Astrocyte (in vitro differentiated cells and primary cell): ENCODE measurements at regions not wholly inside any gene's neighbourhood (a gene's known extent, or its start where the extent isn't known, plus 50 kb on each side); places are given as distances from the start of the nearest gene placed in this dataset.

ENCODE experiments used
- DNase-seq: peaks from one replicate; pipeline ENCODE4 v3.0.0-alpha.2; 2010; ENCODE audit warnings: low read depth
- FAIRE-seq: peaks from 2 replicates; lab custom pipeline; 2011; peaks lifted over from hg19 to GRCh38; lab: Jason Lieb, UNC
- H2AFZ ChIP-seq: 2 replicates; pipeline ENCODE4 v1.6.0; 2012; ENCODE audit warnings: low read depth, low read length, inconsistent platforms
- H3K27ac ChIP-seq: 2 replicates; pipeline ENCODE4 v1.5.1; 2011; ENCODE audit warnings: low read depth, low read length, inconsistent platforms
- H3K27me3 ChIP-seq: 2 replicates; pipeline ENCODE4 v1.6.0; 2011; ENCODE audit warnings: low read length, inconsistent platforms; ENCODE audit not compliant: insufficient read depth
- H3K36me3 ChIP-seq: 2 replicates; pipeline ENCODE4 v1.5.1; 2011; ENCODE audit warnings: low read length, inconsistent platforms; ENCODE audit not compliant: insufficient read depth
- H3K4me1 ChIP-seq: 2 replicates; pipeline ENCODE4 v1.5.1; 2011; ENCODE audit warnings: low read length, inconsistent platforms; ENCODE audit not compliant: insufficient read depth
- H3K4me2 ChIP-seq: 2 replicates; pipeline ENCODE4 v1.6.0; 2012; ENCODE audit warnings: low read length, inconsistent platforms
- H3K4me3 ChIP-seq: 2 replicates; pipeline ENCODE4 v1.5.1; 2011; ENCODE audit warnings: low read depth, mild to moderate bottlenecking, low read length, inconsistent platforms; ENCODE audit not compliant: insufficient read depth
- H3K79me2 ChIP-seq: 2 replicates; pipeline ENCODE4 v1.6.0; 2012; ENCODE audit warnings: mild to moderate bottlenecking, low read length, inconsistent platforms; ENCODE audit not compliant: insufficient read depth
- H3K9ac ChIP-seq: 2 replicates; pipeline ENCODE4 v1.6.0; 2012; ENCODE audit warnings: mild to moderate bottlenecking, low read length, inconsistent platforms
- H3K9me3 ChIP-seq: 2 replicates; pipeline ENCODE4 v1.5.1; 2012; ENCODE audit warnings: low read depth, mild to moderate bottlenecking, low read length, inconsistent platforms; ENCODE audit not compliant: insufficient read depth
- H4K20me1 ChIP-seq: 2 replicates; pipeline ENCODE4 v1.6.0; 2012; ENCODE audit warnings: low read length, inconsistent platforms; ENCODE audit not compliant: insufficient read depth
- H3K27ac Mint-ChIP-seq: one replicate; pipeline ENCODE4 v1.8.0; 2021; ENCODE audit warnings: mild to moderate bottlenecking, mixed read lengths; ENCODE audit not compliant: unreplicated experiment
- H3K27me3 Mint-ChIP-seq: one replicate; pipeline ENCODE4 v1.8.0; 2021; ENCODE audit warnings: low read depth, mixed read lengths; ENCODE audit not compliant: unreplicated experiment
- H3K36me3 Mint-ChIP-seq: one replicate; pipeline ENCODE4 v1.8.0; 2021; ENCODE audit warnings: low read depth, mixed read lengths; ENCODE audit not compliant: unreplicated experiment
- H3K4me1 Mint-ChIP-seq: one replicate; pipeline ENCODE4 v1.8.0; 2021; ENCODE audit warnings: low read depth, mixed read lengths; ENCODE audit not compliant: unreplicated experiment
- H3K4me3 Mint-ChIP-seq: one replicate; pipeline ENCODE4 v1.8.0; 2021; ENCODE audit warnings: mild to moderate bottlenecking, moderate library complexity, mixed read lengths; ENCODE audit not compliant: unreplicated experiment
- H3K9me3 Mint-ChIP-seq: one replicate; pipeline ENCODE4 v1.8.0; 2021; ENCODE audit warnings: mild to moderate bottlenecking, mixed read lengths; ENCODE audit not compliant: unreplicated experiment
- CTCF ChIP-seq: IDR thresholded peaks from 2 replicates; pipeline ENCODE4 v1.5.1; 2011; ENCODE audit warnings: low read depth, mild to moderate bottlenecking, inconsistent platforms, low read length, moderate library complexity; ENCODE audit not compliant: insufficient read depth
- EZH2 ChIP-seq: IDR thresholded peaks from 2 replicates; pipeline ENCODE4 v1.6.1; 2012; ENCODE audit warnings: mild to moderate bottlenecking, low read length, inconsistent platforms; ENCODE audit not compliant: insufficient read depth

- no peak overlapping the region for H3K4me3 Mint-ChIP-seq
- H3K9me3 Mint-ChIP-seq, result peaks cover 9% of the 10 kb centered on the region
- Histone ChIP-seq H3K36me3 (no peaks in the 10 kb centered on the region), H3K4me1 (no peaks in the 10 kb centered on the region), H3K9ac (no peak overlapping the region), H3K79me2 (no peaks in the 10 kb centered on the region), H3K9me3 (no peaks in the 10 kb centered on the region), H3K27me3 (no peaks in the 10 kb centered on the region), H3K27ac (no peak overlapping the region), H3K4me3 (no peak overlapping the region), H3K4me2 (no peak overlapping the region), H2AFZ (no peak overlapping the region), H4K20me1 (no peaks in the 10 kb centered on the region)
- TF ChIP-seq EZH2 (no peak), CTCF (no peak)
- FAIRE-seq, result no peak
- no peaks in the 10 kb centered on the region for H3K4me1 Mint-ChIP-seq
- no peak overlapping the region for H3K27ac Mint-ChIP-seq
- H3K36me3 Mint-ChIP-seq, result no peaks in the 10 kb centered on the region
- no peak for DNase-seq
- peaks cover 23% of the 10 kb centered on the region for H3K27me3 Mint-ChIP-seq
Observed at GRCh38 chr22:47605886-47606285, 843.4 kb downstream of the TBC1D22A start.

GRCh38 chr22:47605441-47605840 lies 843.0 kb downstream of the TBC1D22A start:
- Histone ChIP-seq H3K27me3 (no peaks in the 10 kb centered on the region), H4K20me1 (no peaks in the 10 kb centered on the region), H3K79me2 (no peaks in the 10 kb centered on the region), H3K36me3 (no peaks in the 10 kb centered on the region), H2AFZ (no peak overlapping the region), H3K9ac (no peak overlapping the region), H3K4me1 (no peaks in the 10 kb centered on the region), H3K4me3 (no peak overlapping the region), H3K27ac (no peak overlapping the region), H3K4me2 (no peak overlapping the region), H3K9me3 (no peaks in the 10 kb centered on the region)
- DNase-seq (no peak), FAIRE-seq (no peak)
- no peak overlapping the region for H3K4me3 Mint-ChIP-seq
- no peaks in the 10 kb centered on the region for H3K4me1 Mint-ChIP-seq
- H3K27ac Mint-ChIP-seq, result no peak overlapping the region
- H3K9me3 Mint-ChIP-seq, result peaks cover 9% of the 10 kb centered on the region
- peaks cover 23% of the 10 kb centered on the region for H3K27me3 Mint-ChIP-seq
- H3K36me3 Mint-ChIP-seq, result no peaks in the 10 kb centered on the region
- TF ChIP-seq EZH2 (no peak), CTCF (no peak)

GRCh38 chr22:47604563-47604962 lies 842.1 kb downstream of the TBC1D22A start:
- H3K4me1 Mint-ChIP-seq, result no peaks in the 10 kb centered on the region
- H4K20me1 ChIP-seq, result no peaks in the 10 kb centered on the region
- H3K9me3 ChIP-seq, result peaks cover 4% of the 10 kb centered on the region
- H3K9ac ChIP-seq, result no peak overlapping the region
- H3K4me1 ChIP-seq, result no peaks in the 10 kb centered on the region
- peaks cover 5% of the 10 kb centered on the region for H3K9me3 Mint-ChIP-seq
- no peak for TF ChIP-seq EZH2
- TF ChIP-seq CTCF, result no peak
- H3K4me2 ChIP-seq, result no peak overlapping the region
- H3K27ac ChIP-seq, result no peak overlapping the region
- H3K36me3 ChIP-seq, result no peaks in the 10 kb centered on the region
- no peak overlapping the region for H3K4me3 Mint-ChIP-seq
- peaks cover 23% of the 10 kb centered on the region for H3K27me3 Mint-ChIP-seq
- no peaks in the 10 kb centered on the region for H3K36me3 Mint-ChIP-seq
- H3K79me2 ChIP-seq, result no peaks in the 10 kb centered on the region
- no peaks in the 10 kb centered on the region for H3K27me3 ChIP-seq
- no peak overlapping the region for H3K27ac Mint-ChIP-seq
- DNase-seq (no peak), FAIRE-seq (no peak)
- no peak overlapping the region for H3K4me3 ChIP-seq
- no peak overlapping the region for H2AFZ ChIP-seq
